NT2/D1 (cell line): ENCODE measurements at regions not wholly inside any gene's neighbourhood (a gene's known extent, or its start where the extent isn't known, plus 50 kb on each side); places are given as distances from the start of the nearest gene placed in this dataset.
"Not testable (repeated sequence)": the region's sequence is repeated elsewhere in the genome, so short reads cannot be mapped to it uniquely, and the experiment has no call there.

ENCODE experiments used
- DNase-seq: peaks from one replicate; pipeline ENCODE4 v3.0.0-alpha.2; 2011; ENCODE audit warnings: low read depth, low spot score
- H3K27me3 ChIP-seq: 2 replicates; pipeline ENCODE4 v1.6.0; 2011; ENCODE audit warnings: mild to moderate bottlenecking; ENCODE audit not compliant: insufficient read length, insufficient read depth
- H3K36me3 ChIP-seq: 2 replicates; pipeline ENCODE4 v1.6.1; 2011; ENCODE audit warnings: mild to moderate bottlenecking, low read length, mixed read lengths; ENCODE audit not compliant: insufficient read depth, insufficient read length
- H3K4me1 ChIP-seq: 2 replicates; pipeline ENCODE4 v1.5.1; 2011; ENCODE audit not compliant: insufficient read depth, insufficient read length
- H3K4me3 ChIP-seq: 2 replicates; pipeline ENCODE4 v1.5.1; 2011; ENCODE audit warnings: low read depth; ENCODE audit not compliant: insufficient read length
- H3K9ac ChIP-seq: 2 replicates; pipeline ENCODE4 v1.6.0; 2011; ENCODE audit warnings: low read depth; ENCODE audit not compliant: insufficient read length
- H3K9me3 ChIP-seq: 2 replicates; pipeline ENCODE4 v1.5.1; 2011; ENCODE audit warnings: mild to moderate bottlenecking, low read length; ENCODE audit not compliant: insufficient read depth
- SUZ12 ChIP-seq: IDR thresholded peaks from 2 replicates; pipeline ENCODE4 v1.6.1; 2011; ENCODE audit not compliant: insufficient read length, insufficient read depth; ENCODE audit errors: extremely low read depth
- YY1 ChIP-seq: IDR thresholded peaks from 2 replicates; pipeline ENCODE4 v1.6.1; 2011; ENCODE audit not compliant: insufficient read length, insufficient read depth
- ZNF274 ChIP-seq: IDR thresholded peaks from 2 replicates; pipeline ENCODE4 v1.6.1; 2011; ENCODE audit warnings: mild to moderate bottlenecking, low read depth, low read length

GRCh38 chr16:25625620-25626019 lies 66.1 kb upstream of the HS3ST4 start:
- TF ChIP-seq YY1 = no peak

GRCh38 chr16:25614716-25615265 lies 77.0 kb upstream of the HS3ST4 start:
- no peak for DNase-seq
- Histone ChIP-seq H3K4me1 (no peaks in the 10 kb centered on the region), H3K36me3 (no peaks in the 10 kb centered on the region), H3K4me3 (no peak overlapping the region), H3K9ac (no peak overlapping the region), H3K9me3 (no peaks in the 10 kb centered on the region), H3K27me3 (no peaks in the 10 kb centered on the region)
- TF ChIP-seq YY1 = no peak
- TF ChIP-seq ZNF274 = no peak
- no peak for TF ChIP-seq SUZ12

More at GRCh38 chr16:25625620-25626019, 66.1 kb upstream of the HS3ST4 start:
- Histone ChIP-seq H3K9me3 (0 out of 2 replicates have a peak, but pooled peaks cover 14% of the 10 kb centered on the region), H3K4me1 (no peaks in the 10 kb centered on the region), H3K9ac (no peak overlapping the region), H3K36me3 (no peaks in the 10 kb centered on the region), H3K4me3 (no peak overlapping the region), H3K27me3 (no peaks in the 10 kb centered on the region)
- DNase-seq = no peak

DNA sequence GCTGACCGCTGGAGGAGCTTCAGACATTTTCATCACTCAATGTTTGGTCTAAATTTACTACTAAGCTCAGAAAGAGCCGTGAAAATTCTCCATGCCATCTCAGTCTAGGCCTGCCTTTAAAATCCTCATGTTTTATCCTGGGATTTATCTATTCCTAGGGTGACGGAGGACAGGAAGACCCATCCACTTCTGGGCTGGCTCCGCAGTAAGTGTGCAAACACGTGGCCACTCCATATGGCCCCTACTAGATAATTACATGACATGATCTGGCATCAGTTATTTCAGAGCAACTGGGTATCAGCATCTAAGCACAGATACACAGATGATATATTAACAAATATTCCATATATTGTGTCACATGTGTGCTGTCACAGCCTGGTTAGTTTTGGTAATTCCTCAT lies 77.8 kb upstream of the HS3ST4 start:
- TF ChIP-seq SUZ12 (no peak), ZNF274 (no peak)
- no peaks in the 10 kb centered on the region for H3K9me3 ChIP-seq
- H3K27me3 ChIP-seq = no peaks in the 10 kb centered on the region
- H3K4me3 ChIP-seq = no peak overlapping the region
- H3K36me3 ChIP-seq = no peaks in the 10 kb centered on the region
- no peak for DNase-seq
- no peaks in the 10 kb centered on the region for H3K4me1 ChIP-seq
- no peak overlapping the region for H3K9ac ChIP-seq

- Histone ChIP-seq H3K9ac (no peak overlapping the region), H3K4me3 (no peak overlapping the region), H3K27me3 (no peaks in the 10 kb centered on the region), H3K9me3 (no peaks in the 10 kb centered on the region; the same call in 1 of the 2 replicates), H3K4me1 (no peaks in the 10 kb centered on the region), H3K36me3 (no peaks in the 10 kb centered on the region)
- DNase-seq = no peak
- no peak for TF ChIP-seq YY1
- no peak for TF ChIP-seq ZNF274
These were observed 83.8 kb upstream of the HS3ST4 start for GRCh38 chr16:25608002-25608401.

DNA sequence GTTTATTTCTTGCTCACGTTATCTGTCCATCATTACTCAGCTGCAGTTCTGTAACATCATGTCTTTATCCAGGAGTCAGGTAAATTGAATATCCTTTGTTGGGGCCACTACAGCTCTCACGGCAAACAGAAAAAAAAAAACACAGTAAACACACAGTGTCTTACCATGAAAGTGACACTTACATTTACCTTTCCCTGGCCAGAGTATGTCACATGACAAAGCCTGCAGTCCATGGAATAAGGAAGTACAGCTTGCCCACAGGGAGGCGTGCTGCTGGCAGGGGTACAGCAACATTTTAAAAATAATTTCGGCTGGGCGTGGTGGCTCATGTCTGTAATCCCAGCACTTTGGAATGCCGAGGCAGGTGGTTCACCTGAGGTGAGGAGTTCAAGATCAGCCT lies 85.7 kb upstream of the HS3ST4 start:
- Histone ChIP-seq H3K36me3 (no peaks in the 10 kb centered on the region), H3K9ac (no peak overlapping the region), H3K27me3 (no peaks in the 10 kb centered on the region), H3K4me3 (no peak overlapping the region), H3K4me1 (no peaks in the 10 kb centered on the region), H3K9me3 (no peaks in the 10 kb centered on the region; the same call in 1 of the 2 replicates)
- DNase-seq = no peak
- no peak for TF ChIP-seq ZNF274
- no peak for TF ChIP-seq SUZ12
- TF ChIP-seq YY1 = no peak

- Histone ChIP-seq H3K9me3 (no peaks in the 10 kb centered on the region; the same call in 1 of the 2 replicates), H3K27me3 (no peaks in the 10 kb centered on the region), H3K36me3 (no peaks in the 10 kb centered on the region), H3K9ac (no peak overlapping the region), H3K4me3 (no peak overlapping the region), H3K4me1 (no peaks in the 10 kb centered on the region)
- peak; percentile 18 for DNase-seq
- TF ChIP-seq SUZ12 (no peak), YY1 (no peak), ZNF274 (no peak)
These were observed 86.4 kb upstream of the HS3ST4 start for GRCh38 chr16:25605381-25605780.

GRCh38 chr16:25601306-25601705 lies 90.5 kb upstream of the HS3ST4 start:
- H3K27me3 ChIP-seq, H3K4me3 ChIP-seq, H3K4me1 ChIP-seq, H3K9ac ChIP-seq, H3K36me3 ChIP-seq, DNase-seq, H3K9me3 ChIP-seq: not testable (repeated sequence)

- H3K9ac ChIP-seq = no peak overlapping the region
- H3K36me3 ChIP-seq = no peaks in the 10 kb centered on the region
- H3K9me3 ChIP-seq = no peaks in the 10 kb centered on the region; the same call in 1 of the 2 replicates
- H3K27me3 ChIP-seq = no peaks in the 10 kb centered on the region
- DNase-seq = no peak
- H3K4me1 ChIP-seq = no peaks in the 10 kb centered on the region
- H3K4me3 ChIP-seq = no peak overlapping the region
- TF ChIP-seq YY1 (no peak), SUZ12 (no peak), ZNF274 (no peak)
These were observed 95.6 kb upstream of the HS3ST4 start for GRCh38 chr16:25596194-25596593.
